HG03159 (cell line): ENCODE measurements at regions not wholly inside any gene's neighbourhood (a gene's known extent, or its start where the extent isn't known, plus 50 kb on each side); places are given as distances from the start of the nearest gene placed in this dataset.
"Not testable (repeated sequence)": the region's sequence is repeated elsewhere in the genome, so short reads cannot be mapped to it uniquely, and the experiment has no call there.

Experiments used
- ATAC-seq: cut with Tn5 transposase; IDR thresholded peaks from one replicate; pipeline ENCODE4 v1.9.1; 2021; ENCODE audit warnings: mild to moderate bottlenecking, moderate library complexity; ENCODE audit not compliant: unreplicated experiment

DNA sequence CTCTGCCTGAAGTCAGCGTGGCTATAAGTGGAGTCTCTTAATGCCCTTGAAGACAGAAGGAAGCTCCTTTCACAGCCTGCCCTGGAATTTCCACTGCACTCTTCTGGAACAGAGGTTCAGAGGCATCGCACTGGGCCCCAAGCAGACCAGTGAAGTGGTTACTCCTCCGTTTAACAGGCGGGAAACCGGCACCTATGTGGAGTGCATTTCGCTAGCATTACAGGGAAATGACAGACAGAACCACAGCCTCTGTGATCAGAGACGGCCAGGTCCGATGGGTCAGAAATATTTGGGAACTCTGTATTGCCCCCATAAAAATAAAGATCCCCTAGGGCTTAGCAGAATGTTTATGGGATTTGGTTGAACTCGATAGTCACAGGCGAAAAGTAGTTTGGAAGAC is 406.9 kb upstream of the PRKCQ start:
- ATAC-seq = no peak

DNA sequence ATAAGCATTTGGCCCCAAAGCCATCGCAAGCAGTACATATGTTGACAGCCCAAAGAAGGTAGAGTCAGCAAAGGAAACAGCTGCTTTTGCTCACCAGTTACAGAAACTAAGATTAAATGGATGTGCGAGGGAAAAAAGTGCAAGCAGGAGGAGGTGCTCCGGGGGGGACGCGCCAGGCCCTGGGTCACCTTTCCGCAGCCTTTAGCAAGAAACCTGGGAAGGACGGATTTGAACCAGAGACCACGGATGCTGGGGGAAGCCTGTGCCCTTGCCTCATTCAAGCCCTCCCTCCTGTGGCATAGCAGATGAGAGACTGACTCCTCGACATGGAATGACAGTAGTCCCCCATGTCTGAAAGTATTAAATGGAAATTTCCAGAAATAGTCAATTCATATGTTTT is 405.6 kb upstream of the PRKCQ start:
- no peak for ATAC-seq

DNA sequence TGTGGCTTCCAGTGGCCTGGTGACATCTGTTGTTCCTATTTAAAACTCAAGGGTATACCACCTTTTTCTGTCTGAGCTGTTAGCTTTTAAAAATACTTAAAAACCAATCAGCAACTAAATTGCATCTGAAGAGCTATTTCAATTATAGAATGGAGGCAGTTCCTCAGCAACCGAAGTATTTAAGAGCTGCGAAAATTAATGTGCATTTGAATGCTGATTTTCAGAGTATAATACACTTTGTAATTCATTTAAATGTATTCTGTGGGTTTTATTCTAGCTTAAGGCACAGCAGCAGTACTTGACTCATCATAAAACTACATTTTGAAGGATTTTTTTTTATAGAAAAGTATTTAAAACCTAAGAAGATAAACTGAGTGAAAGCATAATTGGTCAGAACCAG is 404.9 kb upstream of the PRKCQ start:
- no peak for ATAC-seq

DNA sequence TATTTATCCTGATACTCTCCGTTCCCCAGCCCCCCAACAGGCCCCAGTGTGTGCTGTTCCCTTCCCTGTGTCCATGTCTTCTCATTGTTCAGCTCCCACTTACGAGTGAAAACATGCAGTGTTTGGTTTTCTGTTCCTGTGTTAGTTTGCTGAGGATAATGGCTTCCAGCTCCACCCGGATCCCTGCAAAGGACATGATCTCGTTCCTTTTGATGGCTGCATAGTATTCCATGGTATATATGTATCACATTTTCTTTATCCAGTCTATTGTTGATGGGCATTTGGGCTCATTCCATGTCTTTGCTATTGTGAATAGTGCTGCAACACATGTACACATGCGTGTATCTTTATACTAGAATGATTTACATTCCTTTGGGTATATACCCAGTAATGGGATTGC is 403.9 kb upstream of the PRKCQ start:
- ATAC-seq = not testable (repeated sequence)

DNA sequence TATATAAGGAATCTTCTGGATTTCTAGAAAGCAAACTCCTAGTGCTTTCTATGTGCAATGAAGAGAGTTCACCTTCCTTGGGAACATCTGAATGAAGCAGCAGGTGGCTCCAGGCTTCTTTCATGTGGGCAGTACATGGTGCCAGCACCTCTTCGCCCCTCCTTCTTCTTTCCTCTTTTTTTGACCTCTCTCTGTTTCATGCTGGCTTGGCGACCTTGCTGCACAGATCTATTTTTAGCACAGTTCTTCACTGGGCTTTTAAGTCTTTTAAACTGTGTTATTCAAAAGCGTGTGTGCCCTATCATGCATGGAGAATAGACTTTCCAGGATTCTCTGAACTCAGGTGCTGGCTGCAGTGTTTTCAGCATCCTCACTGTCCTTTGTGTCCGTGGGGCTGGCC is 400.3 kb upstream of the PRKCQ start:
- ATAC-seq = no peak

DNA sequence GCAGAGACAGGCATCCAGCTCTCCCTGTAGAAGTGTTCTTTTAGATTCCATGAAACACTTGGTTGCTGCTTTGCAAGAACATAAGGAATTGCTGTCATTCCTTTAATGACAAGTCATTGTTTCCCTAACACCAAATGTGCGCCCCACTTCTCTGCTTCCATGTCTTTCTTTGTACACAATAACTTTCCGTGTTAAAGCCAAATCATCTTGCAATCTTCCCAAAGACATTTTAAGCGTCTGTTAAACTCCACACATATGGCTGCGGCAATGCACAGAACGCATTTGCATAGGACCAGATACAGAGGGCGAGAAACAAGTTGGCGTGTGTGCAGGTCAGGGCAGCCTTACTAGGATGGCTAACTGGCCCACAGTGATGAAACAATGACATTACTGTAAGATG is 399.3 kb upstream of the PRKCQ start:
- ATAC-seq = no peak

DNA sequence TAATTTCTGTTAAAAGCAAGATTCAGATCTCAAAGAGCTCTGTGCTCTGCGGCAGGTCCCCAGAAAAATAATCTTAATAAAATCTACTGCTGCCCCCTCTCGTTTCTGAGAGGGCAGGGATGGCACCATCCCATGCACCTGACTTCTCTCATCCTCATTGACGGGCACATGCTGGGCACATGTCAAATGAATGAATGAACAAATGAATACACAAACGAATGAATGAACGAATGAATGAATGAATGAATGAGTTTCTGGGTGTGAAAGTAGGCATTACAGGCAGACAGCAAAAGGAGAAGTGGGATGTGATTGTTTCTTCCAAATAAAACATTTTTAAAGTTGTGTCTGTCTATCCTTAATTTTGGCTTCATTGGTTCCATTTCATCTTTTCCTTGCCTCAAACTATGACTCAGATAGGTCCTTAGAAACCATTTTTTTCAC is 398.1 kb upstream of the PRKCQ start:
- no peak for ATAC-seq

DNA sequence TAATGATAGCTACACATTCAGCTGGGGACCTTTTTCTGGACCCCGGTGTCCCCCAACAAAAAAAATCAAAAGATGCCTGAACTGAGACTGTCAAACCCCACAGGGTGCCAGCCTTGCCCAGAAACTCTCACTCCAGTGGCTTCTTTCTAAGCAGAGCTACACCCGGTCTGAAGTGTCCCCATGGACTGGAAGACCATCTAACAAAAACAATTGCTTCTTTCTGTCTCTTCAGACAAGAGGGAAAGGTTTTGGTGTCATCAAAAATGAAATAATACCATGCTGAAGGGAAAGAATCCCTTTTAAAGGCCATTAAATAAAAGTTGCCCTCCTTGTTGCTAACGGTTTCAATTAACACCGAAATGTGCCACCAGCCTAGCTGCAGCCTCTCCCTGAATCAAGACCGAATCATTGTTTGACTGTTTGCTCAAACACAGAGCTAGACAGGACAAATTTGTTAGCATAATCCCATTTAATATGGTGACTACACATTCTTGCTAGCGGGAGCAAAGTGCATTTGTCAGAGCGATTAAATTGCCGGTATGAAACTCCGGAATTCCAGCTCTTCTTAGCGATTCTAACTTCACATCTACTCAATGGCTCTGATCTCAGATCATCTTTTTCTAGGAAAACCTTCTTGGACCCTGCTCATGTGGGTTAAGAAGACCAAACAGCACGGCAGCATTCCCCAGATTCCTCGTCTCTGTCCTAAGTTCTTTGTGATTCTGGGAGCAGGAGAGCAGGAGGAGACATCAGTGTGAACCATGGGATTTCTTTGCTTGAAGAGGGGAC is 397.5 kb upstream of the PRKCQ start:
- no peak for ATAC-seq

DNA sequence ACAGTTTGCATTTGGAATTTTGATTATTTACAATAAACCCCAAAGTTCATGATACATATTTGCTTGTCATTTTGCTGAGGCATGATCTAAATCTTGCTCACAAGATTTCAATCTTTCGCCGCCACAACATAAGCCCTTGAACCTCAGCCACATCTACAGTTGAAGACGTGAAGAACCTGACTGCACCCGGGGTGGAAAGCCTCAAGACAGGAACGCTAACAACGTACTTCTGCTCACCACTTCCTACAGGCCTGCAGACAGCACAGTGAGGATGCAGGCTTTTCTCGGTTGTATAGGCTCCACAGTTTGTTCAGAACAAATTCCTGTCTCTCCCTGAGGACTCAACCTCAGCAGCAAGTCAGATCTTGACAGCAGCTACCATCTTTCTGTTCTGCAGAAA is 393.8 kb upstream of the PRKCQ start:
- no peak for ATAC-seq

DNA sequence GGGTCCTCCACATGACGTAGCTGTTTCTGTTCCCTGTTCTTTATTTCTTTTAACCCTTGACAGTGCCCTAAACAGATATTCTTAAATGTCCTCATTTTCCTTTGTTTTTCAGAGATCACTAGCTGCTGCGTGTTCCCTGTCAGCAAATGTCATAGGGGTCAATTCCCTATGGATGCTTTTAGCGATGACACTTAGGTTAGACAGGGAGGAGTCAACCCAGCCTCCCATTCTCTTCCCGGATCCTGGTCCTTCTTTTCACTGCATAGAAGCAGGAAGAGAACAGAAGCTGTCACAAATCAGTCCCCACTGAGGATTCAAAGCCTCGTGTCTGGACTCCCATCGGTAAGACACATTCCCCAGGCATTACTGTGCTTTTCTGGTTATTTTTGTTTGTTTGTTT is 392.1 kb upstream of the PRKCQ start:
- no peak for ATAC-seq

DNA sequence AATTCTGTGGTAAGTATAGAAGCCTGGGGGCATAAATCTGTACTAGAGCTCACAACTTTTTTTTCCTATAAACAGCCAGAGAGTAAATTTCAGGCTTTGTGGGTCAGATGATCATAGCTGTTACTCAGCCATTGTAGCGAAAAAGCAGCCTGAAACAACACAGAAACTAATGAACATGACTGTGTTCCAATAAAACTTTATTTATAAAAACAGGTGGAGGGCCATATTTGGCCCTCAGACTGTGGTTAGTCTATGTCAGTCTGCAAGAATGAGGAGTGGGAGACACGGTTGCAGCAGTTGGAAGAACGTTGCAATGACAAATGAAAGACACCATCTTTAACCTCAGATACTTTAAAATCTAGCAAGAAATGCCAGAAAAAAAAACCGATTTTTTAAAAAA is 389.6 kb upstream of the PRKCQ start:
- no peak for ATAC-seq

DNA sequence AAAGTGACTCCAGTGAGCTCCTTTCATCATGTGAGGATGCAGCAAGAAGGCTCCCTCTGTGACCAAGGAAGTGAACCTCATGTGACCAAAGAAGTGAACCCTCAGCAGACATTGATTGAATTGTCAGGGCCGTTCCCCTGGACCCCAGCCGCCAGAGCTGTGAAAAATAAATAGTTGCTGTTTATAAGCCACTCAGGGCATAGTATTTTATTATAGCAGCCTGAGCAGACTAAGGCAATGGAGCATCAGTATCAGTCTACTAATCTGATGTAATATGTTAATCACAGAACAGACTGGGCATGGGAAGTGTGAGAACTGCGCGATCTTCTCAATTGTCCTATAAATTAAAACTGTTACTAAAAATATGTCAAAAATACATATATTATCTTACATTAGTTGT is 384.5 kb upstream of the PRKCQ start:
- ATAC-seq = no peak

DNA sequence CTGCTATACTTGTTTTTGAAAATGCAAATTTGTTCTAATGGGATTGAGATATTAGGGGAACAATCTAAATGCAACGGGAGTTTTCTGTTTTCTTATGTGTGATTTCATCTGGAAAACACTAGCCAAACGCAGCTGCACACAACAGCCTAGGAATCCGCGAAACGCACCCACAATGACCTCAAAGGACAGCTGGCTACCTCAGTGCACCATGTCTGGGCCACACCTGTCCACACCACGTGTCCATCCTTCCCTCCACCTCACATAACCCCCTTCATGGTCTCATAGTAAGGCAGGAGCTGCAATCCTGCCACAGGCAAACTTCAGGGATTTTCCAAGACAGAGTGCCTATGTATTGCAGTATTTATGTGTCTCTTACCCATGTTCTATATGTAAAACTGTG is 382.5 kb upstream of the PRKCQ start:
- ATAC-seq = no peak

DNA sequence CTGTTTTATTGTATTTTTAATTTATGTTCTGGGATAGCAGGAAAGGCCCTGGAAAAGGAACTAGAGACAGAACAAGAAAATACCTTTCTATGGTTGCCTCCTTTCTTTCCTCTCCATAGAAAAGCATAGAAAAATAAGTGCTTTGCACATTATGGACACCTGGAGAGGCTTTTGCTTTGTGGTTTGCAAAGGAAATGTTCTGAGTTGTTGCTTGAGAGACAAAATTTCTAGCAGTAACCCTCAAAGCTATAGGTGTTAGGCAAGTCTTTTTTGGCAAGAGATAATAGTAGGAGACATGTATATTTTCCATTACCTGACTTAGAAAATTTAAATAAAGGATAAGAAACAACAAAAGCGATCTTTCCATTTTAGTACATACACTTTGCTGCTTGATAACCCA is 378.6 kb upstream of the PRKCQ start:
- no peak for ATAC-seq

DNA sequence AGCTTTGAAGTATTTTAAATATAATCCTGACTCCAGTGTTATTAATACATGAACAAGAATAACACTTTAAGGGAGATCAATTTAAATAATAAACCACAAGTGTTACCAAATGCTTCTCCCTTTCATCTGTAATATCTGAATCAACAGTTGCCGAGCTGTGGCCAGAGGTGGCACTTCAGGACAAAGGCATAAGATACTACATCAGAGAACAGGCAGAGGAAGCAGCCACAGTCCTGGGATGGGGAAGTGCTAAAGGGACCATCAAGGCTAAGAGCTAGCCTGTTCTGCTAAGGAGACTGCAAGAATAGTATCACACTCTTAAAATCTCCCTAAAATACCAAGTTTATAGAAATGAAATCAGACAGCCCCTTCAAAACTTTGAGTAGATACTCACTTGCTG is 378.2 kb upstream of the PRKCQ start:
- no peak for ATAC-seq

DNA sequence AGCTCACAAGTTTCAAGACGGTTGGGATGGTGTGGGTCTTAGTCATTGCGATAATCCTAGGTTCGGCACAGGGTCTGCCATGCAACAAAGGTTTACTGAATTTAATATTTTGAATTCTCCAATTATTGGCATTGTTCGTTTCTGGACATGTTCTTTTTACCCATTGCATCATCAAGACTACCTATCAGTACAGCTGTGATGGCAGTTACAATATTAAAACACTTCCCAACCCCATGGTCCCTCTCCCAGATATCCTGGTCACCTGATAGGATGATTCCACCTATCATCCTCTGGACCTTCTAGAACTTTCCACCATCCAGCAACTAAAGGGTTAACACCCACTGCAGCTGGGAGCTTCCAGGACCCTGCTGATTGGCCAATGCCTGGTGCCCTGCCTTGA is 377.8 kb upstream of the PRKCQ start:
- no peak for ATAC-seq

DNA sequence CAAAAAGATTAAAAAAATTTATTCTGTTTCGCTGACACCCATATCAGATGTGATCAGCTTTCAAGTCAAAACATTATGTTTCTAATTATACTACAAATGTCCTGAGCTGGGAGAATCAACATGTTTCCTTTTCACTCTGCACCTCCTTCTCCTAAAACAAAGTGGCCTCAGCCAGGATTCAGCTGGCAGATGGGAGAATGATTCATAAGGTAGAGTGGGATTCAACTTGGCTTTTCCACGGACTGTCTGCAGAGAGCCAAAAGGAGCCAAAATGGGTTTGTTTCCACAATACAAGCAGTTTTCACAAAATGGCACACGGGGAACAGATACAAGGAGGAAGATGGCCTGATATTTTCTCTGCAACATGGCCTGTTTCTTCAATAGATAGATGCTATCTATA is 376.5 kb upstream of the PRKCQ start:
- ATAC-seq = no peak

DNA sequence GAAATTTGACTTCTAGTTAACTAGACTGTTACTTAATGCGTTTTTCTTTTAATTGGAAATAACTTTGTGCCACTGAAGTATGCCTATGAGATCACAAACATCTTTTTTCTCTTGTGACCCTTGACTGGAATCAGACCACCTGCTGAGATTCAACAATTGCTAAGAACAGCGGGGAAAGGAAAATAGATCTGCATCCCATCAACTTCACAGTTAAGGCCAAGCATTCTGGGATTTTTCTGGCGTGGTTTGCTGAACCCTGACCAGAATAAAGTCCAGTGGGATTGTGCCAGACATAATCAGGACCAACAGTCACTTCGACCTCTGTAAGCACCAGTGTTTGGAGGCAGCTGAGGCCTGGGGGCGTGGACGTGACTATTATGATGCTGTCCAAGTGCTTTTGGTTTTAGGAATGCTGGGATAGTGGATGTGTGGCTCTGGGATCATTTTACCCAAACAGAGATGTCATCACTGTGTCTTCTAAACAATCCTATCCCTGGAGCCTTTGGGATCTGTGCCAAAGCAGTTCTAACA is 373.3 kb upstream of the PRKCQ start:
- ATAC-seq = no peak

DNA sequence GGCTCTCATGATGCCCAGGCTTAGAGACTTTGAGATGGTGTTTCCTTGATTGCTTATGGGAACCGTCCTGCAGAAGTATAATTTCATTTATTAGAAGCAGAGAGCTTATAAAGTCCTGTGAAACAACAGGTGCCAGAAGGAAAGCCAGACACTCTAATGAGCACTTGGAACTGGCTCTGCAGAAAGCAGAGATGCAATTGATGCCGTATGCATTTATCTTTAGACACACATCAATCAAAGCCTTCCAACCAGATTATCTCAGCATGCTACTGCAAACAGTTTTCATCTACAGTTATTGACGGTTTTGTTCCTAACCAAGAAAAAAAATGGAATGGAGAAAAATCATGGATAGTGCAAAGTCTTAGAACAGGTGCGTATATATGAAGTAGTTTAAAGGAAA is 371.7 kb upstream of the PRKCQ start:
- no peak for ATAC-seq

DNA sequence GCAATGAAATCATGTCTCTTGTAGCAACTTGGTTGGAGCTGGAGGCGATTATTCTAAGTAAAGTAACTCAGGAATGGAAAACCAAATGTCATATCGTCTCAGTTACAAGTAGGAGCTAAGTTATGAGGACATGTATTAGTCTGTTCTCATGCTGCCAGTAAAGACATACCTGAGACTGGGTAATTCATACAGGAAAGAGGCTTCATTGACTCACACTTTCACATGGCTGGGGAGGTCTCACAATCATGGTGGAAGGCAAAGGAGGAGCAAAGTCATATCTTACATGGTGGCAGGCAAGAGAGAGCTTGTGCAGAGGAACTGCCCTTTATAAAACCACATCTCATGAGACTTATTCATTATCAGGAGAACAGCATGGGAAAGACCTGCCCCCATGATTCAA is 370.1 kb upstream of the PRKCQ start:
- no peak for ATAC-seq

DNA sequence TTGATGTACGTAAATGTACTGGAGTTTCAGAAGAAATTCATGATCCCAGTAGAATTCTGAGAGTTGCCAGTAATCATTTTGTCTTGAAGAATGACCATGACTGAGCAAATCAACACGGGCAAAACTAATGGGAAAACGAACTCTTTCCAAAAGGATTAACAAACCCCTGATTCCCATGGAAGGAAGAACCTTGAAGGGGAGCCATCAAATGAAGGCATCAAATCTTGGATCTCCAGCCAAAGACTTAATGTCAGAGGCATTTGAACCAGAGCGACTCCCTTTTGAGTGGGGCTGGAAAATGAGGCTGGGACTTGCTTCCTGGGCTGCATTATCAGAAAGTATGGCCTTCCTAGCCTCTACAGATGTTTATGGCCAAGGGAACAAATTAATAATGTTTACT is 364.4 kb upstream of the PRKCQ start:
- ATAC-seq = no peak

DNA sequence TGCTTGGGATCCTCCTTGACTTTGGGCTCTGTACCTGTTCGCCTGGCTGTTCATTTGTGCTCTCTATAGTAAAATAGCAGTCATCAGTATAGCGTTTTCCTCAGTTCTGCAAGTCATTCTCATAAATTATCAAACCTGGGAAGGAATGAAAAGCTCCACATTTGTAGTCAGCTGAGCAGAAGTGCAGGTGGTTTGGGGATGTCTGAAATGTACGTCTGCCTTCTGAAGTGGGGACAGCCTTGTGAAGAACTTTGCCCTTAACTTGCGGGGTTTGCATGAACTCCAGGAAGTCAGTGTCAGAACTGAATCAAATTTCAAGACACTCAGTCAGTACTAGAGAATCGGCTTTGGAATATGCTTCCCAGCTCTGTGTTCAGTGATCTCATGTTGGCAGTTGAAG is 358.3 kb upstream of the PRKCQ start:
- no peak for ATAC-seq

DNA sequence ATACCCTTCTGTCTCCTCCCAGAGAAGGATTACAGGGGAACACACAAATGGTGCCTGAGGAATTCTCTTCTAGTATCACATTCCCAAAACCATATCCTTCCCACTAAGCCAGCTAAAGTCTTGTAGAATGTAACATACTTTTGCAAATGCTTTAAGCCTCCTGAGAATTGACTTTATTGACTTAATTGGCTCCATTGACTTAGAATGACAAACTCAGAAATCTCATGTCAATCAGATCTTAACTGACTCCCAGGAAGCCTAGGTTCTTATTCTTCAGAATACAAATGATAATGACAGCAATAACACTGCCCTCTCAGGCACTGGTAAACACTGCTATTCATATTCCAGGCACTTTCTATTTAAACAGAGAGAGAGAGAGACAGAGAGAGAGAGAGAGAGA is 356.9 kb upstream of the PRKCQ start:
- no peak for ATAC-seq
